Motor neuron (in vitro differentiated cells): ENCODE measurements at regions not wholly inside any gene's neighbourhood (a gene's known extent, or its start where the extent isn't known, plus 50 kb on each side); places are given as distances from the start of the nearest gene placed in this dataset.
A peak's percentile ranks its signal among the peaks of the same experiment; 100 is the strongest.

Experiments
- ATAC-seq, 8 experiments: fragments of 200-7000 bp; cut with Tn5 transposase; replicated peaks in 6 of 8; 2 replicates each; pipeline ENCODE4 v1.8.0; 2021; ENCODE audit warnings: mild to moderate bottlenecking in 8 of 8, moderate library complexity in 8 of 8
- H3K27ac ChIP-seq, 2 donors: fragments of 250-450 bp; sonication (Bioruptor Pico); 2 replicates each; pipeline ENCODE4 v1.9.0; 2021; ENCODE audit warnings: antibody characterized with exemption in 2 of 2, mild to moderate bottlenecking in 2 of 2, moderate library complexity in 1 of 2
- H3K4me1 ChIP-seq, 2 donors: fragments of 250-450 bp; sonication (Bioruptor Pico); replicated peaks in 1 of 2; 2 replicates each; pipeline ENCODE4 v1.6.1; 2021; ENCODE audit warnings: antibody characterized with exemption in 2 of 2, mild to moderate bottlenecking in 2 of 2, moderate library complexity in 1 of 2
- H3K4me3 ChIP-seq, 5 donors: fragments of 250-450 bp; sonication (Bioruptor Pico); 2 replicates each; pipeline ENCODE4 v1.9.0; 2021; ENCODE audit warnings: antibody characterized with exemption in 5 of 5, mild to moderate bottlenecking in 5 of 5, moderate library complexity in 4 of 5
- WGBS, 10 experiments: fragments of 450-650 bp; shearing (Covaris generic); methylation state at CpG; one replicate each; pipeline ENCODE4 v1.0.0; 2022; 5-methylcytosine and 5-hydroxymethylcytosine counted together
- in situ Hi-C, 9 experiments: fragments of 400-800 bp; cut with MboI; loops; one replicate each; pipeline ENCODE4 v1.15.0; 2021; ENCODE audit warnings: low sequenced_read_pairs in 9 of 9, low pct_unique_long_range_greater_than_20kb in 2 of 9; ENCODE audit not compliant: unreplicated experiment in 9 of 9

DNA sequence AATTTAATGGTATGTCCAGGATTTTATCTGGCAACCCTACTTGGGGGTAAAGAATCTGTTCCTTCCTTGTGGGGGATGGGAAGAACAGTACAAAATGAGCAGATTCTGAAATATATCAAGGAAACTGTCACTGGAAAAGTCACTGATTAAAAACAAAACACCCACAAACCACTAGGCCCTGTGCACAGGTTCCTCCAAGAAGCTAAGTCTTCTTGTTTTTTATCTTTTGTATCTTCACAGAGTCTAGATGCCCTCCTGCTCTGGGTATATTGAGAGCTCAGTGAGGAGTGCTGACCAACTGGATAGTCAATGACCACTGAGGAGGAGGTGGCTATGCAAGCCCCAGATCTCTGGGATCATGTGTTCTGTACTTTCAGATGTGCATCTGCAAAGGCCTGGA lies 86.8 kb upstream of the ANKRD1 start:
- in situ Hi-C loops, result no loop called here
- no peaks in the 10 kb centered on the region for H3K4me1 ChIP-seq
- no peak overlapping the region for H3K4me3 ChIP-seq
- no peak for ATAC-seq
- no peak overlapping the region for H3K27ac ChIP-seq

DNA sequence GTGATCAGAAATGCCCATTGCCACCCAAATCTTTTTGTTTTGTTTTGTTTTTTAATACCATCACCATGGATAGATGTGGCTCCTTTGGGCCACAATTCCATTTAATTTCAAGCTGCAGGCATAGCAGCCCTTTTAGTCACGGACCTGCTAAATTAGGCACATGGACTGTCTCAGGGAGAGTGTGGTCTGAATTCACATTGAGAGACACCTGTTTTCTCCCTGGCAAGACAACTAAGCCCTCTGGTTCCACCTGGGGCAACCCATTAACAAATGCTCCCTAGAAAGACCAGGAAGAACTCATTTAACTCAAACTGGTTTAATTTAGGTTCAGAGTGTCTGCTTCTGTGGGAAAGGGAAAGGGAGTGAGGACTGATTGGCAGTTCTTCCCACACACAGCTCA lies 88.2 kb upstream of the ANKRD1 start:
- in situ Hi-C loops, result no loop called here
- 63 to 89% (median 82%) methylated on average over 1 of the region's 1 CpG; no CpG with 5 or more reads in 6 of the 10 experiments for WGBS, 10 experiments

DNA sequence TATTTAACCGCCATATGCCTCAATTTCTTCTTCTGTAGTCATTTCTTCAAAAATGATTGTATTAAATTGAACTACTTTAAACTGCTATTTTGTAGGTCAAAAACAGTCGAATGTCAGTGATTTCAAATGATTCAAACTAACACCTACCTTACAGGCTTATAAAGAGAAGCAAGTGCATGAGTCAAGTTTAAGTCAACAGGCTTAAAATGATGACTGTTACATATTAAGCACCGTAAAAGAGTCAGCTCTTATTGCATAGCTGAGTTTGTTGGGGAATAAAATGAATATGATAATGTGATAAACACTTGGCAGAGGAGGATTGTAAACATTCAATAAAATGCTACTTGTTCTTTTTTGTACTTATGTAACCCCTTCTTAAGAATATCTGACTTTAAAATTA lies 90.1 kb upstream of the ANKRD1 start:
- peak in 1 of 8 experiments; percentile 26 for ATAC-seq
- no peak overlapping the region for H3K27ac ChIP-seq
- in situ Hi-C loops, result no loop called here
- no peaks in the 10 kb centered on the region for H3K4me1 ChIP-seq
- 0 to 100% (median 54%) methylated on average over 1 to 3 of the region's 3 CpGs; no CpG with 5 or more reads in 2 of the 10 experiments for WGBS, 10 experiments
- H3K4me3 ChIP-seq, result no peak overlapping the region

More for the DNA sequence above, 88.2 kb upstream of the ANKRD1 start:
- no peaks in the 10 kb centered on the region for H3K4me1 ChIP-seq
- ATAC-seq, result no peak
- no peak overlapping the region for H3K27ac ChIP-seq
- H3K4me3 ChIP-seq, result no peak overlapping the region

DNA sequence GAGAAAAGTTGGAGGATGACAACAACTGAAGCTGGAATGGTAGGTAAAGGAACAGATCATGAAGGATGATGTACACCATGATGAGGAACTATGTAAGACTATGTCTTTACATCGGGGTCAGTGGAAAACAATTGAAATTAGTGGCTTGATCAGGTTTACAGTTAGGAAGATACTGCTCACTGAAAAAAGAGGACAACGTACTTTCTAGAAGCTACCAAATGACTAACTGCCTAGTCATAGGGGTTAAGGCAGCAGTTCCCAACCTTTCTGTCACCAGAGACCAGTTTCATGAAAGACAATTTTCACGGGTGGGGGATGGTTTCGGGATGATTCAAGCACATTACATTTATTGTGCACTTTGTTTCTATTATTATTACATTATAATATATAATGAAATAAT lies 91.6 kb upstream of the ANKRD1 start:
- Histone ChIP-seq H3K27ac (no peak overlapping the region), H3K4me1 (peaks cover 0 to 4% of the 10 kb centered on the region in 2 donors), H3K4me3 (no peak overlapping the region)
- WGBS, 10 experiments, result 40 to 100% (median 84%) methylated on average over 1 to 4 of the region's 4 CpGs; no CpG with 5 or more reads in 2 of the 10 experiments
- ATAC-seq, result no peak
- in situ Hi-C loops, result no loop called here

DNA sequence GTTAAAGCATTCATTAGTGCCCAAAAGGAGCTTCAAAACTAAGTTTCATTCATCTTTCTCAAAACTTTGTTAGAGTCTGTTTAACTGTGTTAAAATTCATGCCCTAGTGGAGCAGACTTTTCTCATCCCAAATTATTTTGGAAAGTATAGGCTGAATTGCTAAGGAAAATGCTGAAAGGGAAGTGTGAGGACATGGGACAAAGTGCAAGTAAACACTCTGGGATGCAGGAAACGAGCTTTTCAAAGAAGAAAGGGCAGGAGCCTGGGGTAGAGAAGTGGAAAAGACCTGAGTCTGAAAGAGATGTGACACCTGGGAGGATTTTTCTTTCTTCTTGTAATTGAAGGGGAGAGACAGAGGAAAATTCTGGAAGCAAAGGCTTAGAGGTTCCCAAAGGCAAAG lies 93.1 kb upstream of the ANKRD1 start:
- Histone ChIP-seq H3K4me1 (peaks cover 0 to 4% of the 10 kb centered on the region in 2 donors), H3K4me3 (no peak overlapping the region), H3K27ac (no peak overlapping the region)
- WGBS, 10 experiments, result 0 to 71% (median 25%) methylated on average over 1 of the region's 1 CpG; no CpG with 5 or more reads in 3 of the 10 experiments
- in situ Hi-C loops, result no loop called here
- no peak for ATAC-seq

DNA sequence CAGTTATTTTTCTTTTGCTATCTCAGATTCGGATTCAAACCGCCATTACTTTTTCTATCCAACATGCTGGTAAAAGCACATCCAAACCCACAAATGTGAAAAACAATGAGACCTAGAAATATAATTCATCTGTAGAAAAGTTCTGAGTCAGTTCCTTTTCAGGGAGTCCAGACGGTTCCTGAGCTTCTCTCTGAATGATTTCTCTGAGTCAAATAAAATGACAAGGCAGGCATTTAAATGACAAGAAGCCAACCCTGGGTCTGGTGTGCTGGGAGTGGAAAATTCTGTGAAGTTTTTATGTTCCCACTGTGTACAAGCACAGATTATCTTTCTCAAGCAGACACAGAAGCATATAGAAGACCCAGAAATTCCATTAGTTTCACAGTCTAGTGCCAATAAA lies 96.3 kb upstream of the ANKRD1 start:
- 54 to 83% (median 67%) methylated on average over 1 to 3 of the region's 3 CpGs for WGBS, 10 experiments
- H3K4me1 ChIP-seq, result peaks cover 0 to 4% of the 10 kb centered on the region in 2 donors
- no peak overlapping the region for H3K27ac ChIP-seq
- in situ Hi-C loops, result no loop called here
- no peak overlapping the region for H3K4me3 ChIP-seq
- peak in 3 of 8 experiments; percentile 19 to 50 (median 24) for ATAC-seq

DNA sequence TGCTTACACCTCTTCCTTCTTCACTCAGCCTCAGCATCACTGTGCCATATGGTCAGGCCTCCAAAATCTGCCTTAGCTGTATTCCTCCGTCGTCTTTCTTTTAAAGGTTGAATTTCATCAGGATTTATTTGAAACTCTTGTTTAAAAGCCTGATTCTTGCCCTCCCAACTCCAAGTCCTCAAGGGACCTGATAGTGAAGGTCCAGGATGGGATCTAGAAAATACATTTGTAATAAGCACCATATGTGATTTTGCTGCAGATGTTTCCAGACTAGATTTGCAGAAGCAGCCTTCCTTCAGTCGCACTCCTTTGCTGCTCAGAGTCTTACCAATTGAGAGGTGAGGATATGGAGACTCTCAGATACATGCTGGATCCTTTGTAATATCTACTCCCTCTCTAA lies 101.0 kb upstream of the ANKRD1 start:
- WGBS, 10 experiments, result 84 to 100% (median 91%) methylated on average over 1 to 3 of the region's 3 CpGs; no CpG with 5 or more reads in 5 of the 10 experiments
- no peak overlapping the region for H3K4me3 ChIP-seq
- in situ Hi-C loops, result no loop called here
- peaks cover 12 to 14% of the 10 kb centered on the region in 2 donors for H3K4me1 ChIP-seq
- H3K27ac ChIP-seq, result no peak overlapping the region
- no peak for ATAC-seq

DNA sequence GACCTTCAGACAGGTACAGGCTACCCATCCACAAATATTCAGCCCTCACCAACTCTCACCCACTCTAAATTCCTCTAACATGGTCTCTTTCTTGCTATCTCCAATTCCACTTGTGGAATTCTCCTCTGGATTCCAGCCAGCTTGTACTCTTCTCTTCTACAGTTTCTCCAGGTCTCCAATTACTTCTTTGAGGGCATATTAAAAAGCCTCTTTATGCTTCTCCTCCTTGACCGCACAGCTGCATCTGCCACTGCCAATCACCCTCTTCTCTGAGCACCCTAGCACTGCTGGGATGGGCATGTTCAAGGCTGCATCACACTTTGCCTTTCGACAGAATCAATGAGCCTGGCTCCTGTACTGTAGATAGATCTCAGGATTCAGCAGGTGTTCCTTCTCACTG lies 101.5 kb upstream of the ANKRD1 start:
- H3K4me3 ChIP-seq, result no peak overlapping the region
- WGBS, 10 experiments, result 78 to 100% (median 100%) methylated on average over 1 to 2 of the region's 2 CpGs; no CpG with 5 or more reads in 4 of the 10 experiments
- no peak overlapping the region for H3K27ac ChIP-seq
- in situ Hi-C loops, result no loop called here
- no peak for ATAC-seq
- peaks cover 8 to 14% of the 10 kb centered on the region in 2 donors for H3K4me1 ChIP-seq

DNA sequence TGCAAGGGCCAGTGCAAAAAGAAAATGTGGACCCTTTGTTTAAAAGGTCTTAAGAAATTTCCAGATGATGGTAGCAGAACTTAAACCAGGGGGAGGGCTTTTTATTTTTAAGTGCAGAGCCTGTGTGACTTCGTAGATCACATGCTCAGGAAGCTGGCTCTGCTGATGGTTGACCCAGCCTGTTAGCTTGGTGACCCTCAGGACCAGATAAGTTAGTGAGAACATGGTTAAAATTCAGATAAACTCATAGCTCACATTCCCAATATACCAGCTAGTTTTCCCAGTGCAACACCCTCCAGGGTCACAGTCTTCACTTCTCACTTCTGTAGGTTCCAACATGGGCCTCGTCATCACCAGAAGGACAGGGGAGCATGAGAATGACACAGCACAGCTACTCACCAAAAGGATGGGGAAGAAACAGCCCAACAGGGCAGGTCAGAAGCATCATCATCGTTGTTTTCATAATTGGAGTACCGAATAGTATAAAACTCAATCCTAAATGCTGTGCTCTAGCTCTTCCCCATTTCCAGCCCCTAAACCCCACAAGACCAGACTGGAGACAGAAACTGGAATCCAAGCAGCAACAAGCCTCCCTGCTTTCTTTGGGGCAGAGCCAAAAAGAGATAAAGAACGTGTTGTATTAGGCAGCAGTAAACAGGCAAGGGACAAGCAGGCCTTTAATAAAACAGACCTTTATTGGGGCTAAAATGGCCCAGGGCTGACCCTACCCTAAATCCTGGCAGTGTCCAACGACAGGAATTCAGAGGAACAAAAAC lies 102.2 kb upstream of the ANKRD1 start:
- Histone ChIP-seq H3K27ac (no peak overlapping the region), H3K4me1 (peaks cover 8 to 14% of the 10 kb centered on the region in 2 donors), H3K4me3 (no peak overlapping the region)
- ATAC-seq, result peak in 2 of 8 experiments; percentile 26 to 34
- WGBS, 10 experiments, result 33 to 93% (median 71%) methylated on average over 3 to 6 of the region's 6 CpGs; no CpG with 5 or more reads in 5 of the 10 experiments
- in situ Hi-C loops, result no loop called here

DNA sequence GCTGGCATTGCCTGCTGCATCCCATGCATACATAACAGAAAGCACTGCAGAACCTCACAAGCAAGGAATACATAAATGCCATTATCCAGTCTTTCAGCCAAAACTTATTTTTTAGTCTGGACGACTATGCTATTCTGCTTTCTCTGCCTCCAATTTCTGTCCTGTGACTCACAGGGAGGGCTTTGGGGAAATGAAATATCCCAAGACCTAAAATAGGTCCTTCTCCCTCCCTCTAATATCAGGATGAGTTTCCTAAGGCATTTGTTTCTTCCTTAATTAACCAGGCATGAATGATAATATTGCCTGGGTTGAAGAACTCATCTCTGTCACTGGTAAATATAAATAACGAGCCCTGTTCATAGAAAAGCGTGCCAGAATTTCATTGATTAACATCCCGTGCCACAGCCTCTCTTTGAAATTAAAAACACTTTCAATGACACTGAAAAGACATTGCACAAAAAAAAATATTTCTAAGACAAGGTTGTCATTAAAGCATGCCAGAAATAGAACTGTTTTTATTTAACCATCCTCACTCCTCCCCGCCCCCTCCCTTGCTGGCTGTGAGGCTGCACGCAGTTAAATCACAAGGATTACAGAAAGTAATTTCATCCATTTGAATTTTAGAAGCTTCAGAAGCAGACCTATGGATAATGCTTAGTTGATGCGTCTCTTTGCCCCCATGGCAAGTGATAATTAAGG lies 103.0 kb upstream of the ANKRD1 start:
- H3K27ac ChIP-seq, result no peak overlapping the region

DNA sequence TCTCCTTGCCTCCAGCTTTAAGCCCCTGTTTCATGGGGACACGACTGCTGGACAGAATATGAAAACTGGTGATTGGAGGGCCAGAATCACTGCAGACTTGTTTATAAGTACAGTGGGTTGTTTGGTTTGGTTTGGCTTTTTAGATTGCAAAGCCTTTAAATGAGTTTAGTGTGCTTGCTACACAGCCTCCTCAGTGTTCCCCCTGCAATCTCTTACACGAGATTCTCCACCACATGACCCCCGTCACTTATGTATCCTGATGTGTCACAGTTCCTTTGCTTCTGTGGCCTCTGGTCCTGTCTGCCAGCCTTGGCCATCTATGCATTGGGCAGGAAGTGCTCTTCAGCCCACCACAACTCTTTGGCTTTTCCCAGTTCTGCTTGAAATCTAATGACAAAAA lies 103.7 kb upstream of the ANKRD1 start:
- H3K4me3 ChIP-seq, result no peak overlapping the region
- no peak overlapping the region for H3K27ac ChIP-seq
- H3K4me1 ChIP-seq, result peaks cover 8 to 14% of the 10 kb centered on the region in 2 donors
- in situ Hi-C loops, result no loop called here
- no peak for ATAC-seq
- WGBS, 10 experiments, result 0 to 100% (median 80%) methylated on average over 1 to 3 of the region's 3 CpGs; no CpG with 5 or more reads in 5 of the 10 experiments

More for the DNA sequence above, 103.0 kb upstream of the ANKRD1 start:
- ATAC-seq, result no peak
- Histone ChIP-seq H3K4me3 (no peak overlapping the region), H3K4me1 (peaks cover 8 to 14% of the 10 kb centered on the region in 2 donors)
- WGBS, 10 experiments, result 0 to 89% (median 45%) methylated on average over 1 to 7 of the region's 7 CpGs
- in situ Hi-C loops, result no loop called here

DNA sequence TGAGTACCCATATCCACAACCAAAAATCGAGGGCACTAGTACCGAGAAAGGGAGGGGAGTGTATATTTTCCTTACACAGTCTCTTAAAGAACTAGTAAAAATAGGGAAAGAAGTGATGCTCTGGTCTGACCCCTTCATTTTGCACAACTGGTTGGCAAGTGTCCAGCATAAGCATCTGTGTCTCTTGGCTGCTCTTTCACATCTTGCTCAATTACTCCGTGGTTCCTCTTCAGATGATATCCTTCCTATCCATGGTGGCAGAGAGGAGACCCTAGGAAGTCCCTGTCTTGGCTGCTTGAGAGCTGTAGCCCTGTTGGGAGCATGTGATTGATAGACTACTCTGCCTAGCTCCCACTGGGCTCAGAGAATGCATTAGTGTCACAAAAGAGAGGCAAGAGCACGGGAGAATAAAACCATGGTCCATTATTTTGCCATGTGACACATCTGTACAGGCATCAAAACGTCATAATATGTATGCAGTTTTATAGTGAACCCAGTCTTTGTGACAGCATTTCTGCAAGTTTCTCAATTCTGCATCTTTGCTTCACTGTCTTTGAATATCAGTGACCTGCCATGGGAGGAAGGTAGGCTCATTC lies 111.8 kb upstream of the ANKRD1 start:
- in situ Hi-C loops, result no loop called here
- 0 to 67% (median 17%) methylated on average over 1 to 5 of the region's 5 CpGs; no CpG with 5 or more reads in 1 of the 10 experiments for WGBS, 10 experiments
- ATAC-seq, result peak in 5 of 8 experiments; percentile 42 to 81 (median 65)

DNA sequence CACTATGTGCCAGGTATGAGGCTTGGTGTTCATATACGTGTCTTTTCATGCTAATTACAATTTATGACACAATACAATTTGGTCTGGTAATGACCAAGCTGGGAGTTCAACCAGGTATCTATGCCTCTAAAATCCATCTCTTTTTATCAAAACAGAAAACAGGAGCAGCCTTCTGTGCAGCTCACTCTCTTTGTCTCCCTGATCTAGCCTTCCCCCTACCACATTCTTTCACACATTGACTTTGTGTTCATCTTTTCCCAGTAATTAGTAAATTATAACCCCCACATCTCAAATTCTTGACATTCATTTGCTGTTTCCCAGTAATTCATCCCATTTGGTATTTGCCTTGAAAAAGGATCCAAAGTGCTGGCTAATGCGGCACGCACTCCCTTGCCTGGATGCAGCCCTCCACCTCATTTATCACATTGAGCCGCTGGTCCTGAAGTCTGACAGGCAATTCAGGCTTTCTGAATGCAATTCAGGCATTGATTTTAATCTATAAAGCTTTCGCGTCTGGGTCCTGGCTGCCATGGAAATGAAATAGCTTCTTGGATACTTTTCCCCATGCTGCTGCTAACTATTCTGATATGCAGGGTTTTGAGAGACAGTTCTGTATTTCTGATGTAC lies 112.5 kb upstream of the ANKRD1 start:
- in situ Hi-C loops, result no loop called here
- peak overlapping the region in 1 of 2 donors; percentile 55 for H3K27ac ChIP-seq
- peaks cover 27 to 28% of the 10 kb centered on the region in 2 donors for H3K4me1 ChIP-seq
- 8 to 65% (median 19%) methylated on average over 2 to 6 of the region's 6 CpGs; no CpG with 5 or more reads in 3 of the 10 experiments for WGBS, 10 experiments
- H3K4me3 ChIP-seq, result no peak overlapping the region
- ATAC-seq, result peak in 5 of 8 experiments; percentile 69 to 87 (median 83)

More for the DNA sequence above, 111.8 kb upstream of the ANKRD1 start:
- no peak overlapping the region for H3K4me3 ChIP-seq
- H3K4me1 ChIP-seq, result peaks cover 27 to 28% of the 10 kb centered on the region in 2 donors
- peak overlapping the region in 1 of 2 donors; percentile 55 for H3K27ac ChIP-seq
